GM19043 (cell line): ENCODE measurements at regions not wholly inside any gene's neighbourhood (a gene's known extent, or its start where the extent isn't known, plus 50 kb on each side); places are given as distances from the start of the nearest gene placed in this dataset.

Experiments
- ATAC-seq: cut with Tn5 transposase; IDR thresholded peaks from one replicate; pipeline ENCODE4 v1.9.1; 2021; ENCODE audit warnings: low read depth; ENCODE audit not compliant: unreplicated experiment

DNA sequence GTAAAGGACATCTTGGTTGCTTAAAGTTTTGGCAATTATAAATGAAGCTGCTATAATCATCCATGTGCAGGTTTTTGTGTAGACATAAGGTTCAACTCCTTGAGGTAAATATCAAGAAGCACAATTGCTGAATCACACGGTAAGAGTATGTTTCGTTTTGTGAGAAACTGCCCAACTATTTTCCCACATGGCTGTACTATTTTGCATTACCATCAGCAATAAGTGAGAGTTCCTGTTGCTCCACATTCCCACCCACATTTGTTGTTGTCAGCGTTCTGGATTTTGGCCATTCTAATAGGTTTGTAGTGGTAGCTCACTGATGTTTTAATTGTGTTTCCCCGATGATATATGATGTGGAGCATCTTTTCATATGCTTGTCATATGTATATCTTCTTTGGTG lies 118.5 kb upstream of the KCNMB2 start:
- no peak for ATAC-seq

DNA sequence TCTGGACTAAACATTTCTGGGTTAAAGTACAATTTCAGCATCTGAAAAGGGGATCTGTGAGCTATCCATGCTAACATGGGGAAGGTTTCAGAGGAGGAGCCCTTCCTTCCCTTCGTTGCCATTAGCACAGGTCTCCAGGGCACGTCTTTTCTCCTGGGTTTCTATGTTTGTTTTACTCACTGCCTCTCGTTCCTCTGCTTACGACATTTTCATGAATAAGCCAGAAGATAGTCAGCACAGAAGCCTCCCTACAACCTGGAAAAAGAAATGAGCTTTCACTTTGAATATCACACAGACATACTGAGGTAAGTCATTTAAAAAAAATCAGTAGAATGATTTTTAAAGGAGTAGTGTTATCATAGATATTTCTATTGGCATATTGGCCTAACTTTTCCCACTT lies 117.2 kb upstream of the KCNMB2 start:
- ATAC-seq, result no peak

GRCh38 chr3:178420033-178420432 lies 116.2 kb upstream of the KCNMB2 start:
- no peak for ATAC-seq

- no peak for ATAC-seq
Observed at GRCh38 chr3:178421069-178421468, 115.2 kb upstream of the KCNMB2 start.

DNA sequence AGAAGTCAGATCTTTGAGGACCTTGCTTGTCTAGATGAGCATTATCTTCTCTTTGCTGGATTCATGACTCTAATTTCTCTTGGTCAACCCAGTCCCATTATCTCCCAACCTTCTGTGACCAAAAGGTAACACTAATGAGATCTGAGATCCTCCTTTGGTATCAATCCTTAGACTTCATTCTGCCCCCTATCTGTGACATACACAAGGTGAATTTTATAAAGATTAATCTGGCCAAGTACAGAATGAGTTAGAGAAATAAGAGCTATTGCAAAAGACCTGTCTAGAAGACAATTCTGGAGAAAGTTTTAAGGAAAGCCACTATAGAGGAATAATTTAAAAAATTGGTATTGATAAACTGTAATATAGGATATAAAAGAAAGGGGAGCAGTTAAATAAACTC lies 113.8 kb upstream of the KCNMB2 start:
- ATAC-seq, result no peak

DNA sequence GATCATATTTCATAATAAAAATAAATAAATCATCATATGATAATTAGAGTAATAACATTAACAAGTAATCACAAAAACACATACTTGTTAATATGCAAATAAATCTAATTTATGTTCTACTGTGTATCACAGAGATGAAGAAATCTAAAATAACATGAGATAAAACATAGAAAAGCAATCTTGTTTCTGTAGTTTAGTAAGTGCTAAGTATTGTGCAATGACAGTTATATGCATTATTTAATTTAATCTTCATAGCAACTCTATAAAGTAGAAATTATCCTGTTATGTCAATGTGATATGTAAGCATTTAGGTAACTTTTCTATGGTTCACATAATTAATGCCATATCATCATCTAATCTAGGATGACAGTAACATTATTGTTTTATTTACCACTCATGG lies 108.2 kb upstream of the KCNMB2 start:
- no peak for ATAC-seq

- ATAC-seq, result no peak
Observed at GRCh38 chr3:178434206-178434805, 101.9 kb upstream of the KCNMB2 start.

- ATAC-seq, result no peak
Observed at GRCh38 chr3:178435575-178435974, 100.7 kb upstream of the KCNMB2 start.

DNA sequence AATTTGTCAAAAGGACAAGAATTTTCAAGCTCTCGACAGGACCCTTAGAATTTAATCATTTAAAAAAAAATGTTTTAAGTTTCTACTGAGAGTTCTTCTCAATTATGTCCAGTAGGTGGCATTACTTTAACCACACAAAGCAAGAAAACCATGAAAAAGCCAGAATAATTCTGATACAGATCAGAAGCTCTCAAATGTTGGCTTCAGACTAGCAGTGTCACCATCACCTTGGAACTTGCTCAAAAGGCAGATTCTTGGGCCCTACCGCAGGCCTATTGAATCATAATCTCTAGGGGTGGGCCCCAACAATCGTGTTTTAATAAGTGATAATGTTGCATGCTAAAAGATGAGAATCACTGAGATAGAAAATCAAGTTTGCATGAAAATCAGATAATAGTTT lies 99.5 kb upstream of the KCNMB2 start:
- no peak for ATAC-seq

GRCh38 chr3:178437236-178437635 lies 99.0 kb upstream of the KCNMB2 start:
- ATAC-seq, result no peak

DNA sequence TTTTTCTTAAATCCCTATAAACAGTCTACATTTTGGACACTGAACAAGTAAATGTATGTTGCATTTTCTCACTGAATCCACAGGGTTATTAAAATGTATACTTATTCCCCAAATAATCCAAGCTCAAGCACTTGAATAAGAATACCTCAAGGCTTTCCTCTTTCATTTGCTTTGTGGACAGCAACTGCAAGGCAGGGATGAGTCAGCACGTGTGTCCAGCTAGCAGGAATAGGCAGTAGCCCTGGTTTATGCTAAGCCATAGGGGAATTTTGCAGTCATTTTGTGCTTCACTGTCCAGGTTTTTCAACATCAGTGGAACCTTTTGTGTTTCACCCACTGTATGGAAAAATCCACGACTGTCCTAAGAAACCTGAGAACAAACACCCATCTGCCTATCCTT lies 96.7 kb upstream of the KCNMB2 start:
- no peak for ATAC-seq

DNA sequence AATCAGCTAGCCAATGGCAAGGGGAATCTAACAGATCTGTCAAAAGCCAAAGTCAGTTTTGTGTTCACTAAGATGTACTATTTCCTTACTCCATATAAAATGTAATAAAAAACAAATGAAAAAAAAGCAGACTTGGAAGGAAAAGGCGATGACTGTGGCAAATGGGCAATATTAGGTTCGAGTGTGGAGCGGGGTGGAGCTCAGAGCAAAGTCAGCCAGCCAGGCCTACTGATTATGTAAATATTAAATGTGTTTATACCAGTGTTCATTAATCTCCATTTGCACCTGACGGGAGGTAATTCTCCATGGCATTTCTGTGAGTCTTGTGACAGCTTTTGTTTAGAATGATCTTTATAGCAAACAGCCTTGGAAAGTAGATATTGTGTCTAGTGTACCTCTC lies 96.2 kb upstream of the KCNMB2 start:
- ATAC-seq, result no peak

DNA sequence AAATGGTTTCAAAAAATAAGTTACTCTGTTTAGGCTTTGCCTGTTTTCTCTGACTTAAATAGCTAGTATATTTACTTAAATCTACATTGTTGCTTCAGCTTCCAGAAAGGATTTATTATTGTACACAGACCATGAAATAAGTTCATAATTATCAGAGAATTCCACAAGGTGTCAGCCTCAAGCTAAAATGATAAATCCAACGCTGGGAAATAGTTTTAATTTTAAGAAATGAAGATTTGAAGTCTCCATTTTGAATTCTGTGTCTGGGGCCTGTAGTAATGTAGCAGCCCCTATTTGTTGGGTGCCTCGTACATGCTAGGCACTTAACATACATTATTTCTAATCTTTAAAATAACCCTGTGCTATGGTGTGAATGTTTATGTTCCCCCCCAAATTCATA lies 92.6 kb upstream of the KCNMB2 start:
- no peak for ATAC-seq

DNA sequence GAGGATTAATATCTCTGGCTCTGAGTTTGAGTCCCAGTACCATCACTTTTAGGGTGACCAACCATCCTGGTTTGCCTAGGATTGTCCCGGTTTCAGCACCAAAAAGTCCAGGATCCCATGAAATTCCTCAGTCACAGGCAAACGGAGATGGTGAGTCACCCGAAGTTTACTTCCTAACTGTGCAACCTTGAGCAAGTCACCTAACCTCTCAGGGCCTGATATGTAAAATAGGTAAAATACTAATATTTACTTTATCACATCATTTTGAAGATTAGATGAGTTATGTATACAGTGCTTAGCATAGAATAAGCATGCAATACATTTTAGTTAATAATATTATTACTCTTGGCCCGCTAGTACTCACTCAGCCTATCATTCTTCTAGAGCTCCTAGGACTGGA lies 91.1 kb upstream of the KCNMB2 start:
- ATAC-seq, result no peak

DNA sequence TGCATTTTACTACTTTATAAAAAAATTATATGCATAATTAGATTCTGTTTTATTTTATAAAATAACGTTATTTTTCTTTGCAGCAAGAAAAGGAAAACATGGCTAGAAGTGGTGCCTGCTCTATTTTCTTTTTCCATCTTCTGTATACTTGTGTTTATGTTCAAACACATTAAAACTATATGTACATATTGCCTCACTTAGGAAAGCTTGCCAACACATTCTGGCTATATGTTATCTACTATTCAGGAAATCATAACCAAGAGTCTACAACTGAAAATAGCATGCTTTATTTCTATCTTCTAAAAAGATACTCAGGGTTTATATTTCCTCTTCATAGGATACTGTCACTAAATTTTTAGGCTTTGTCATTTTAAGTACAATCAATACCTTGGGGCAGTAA lies 90.2 kb upstream of the KCNMB2 start:
- no peak for ATAC-seq

DNA sequence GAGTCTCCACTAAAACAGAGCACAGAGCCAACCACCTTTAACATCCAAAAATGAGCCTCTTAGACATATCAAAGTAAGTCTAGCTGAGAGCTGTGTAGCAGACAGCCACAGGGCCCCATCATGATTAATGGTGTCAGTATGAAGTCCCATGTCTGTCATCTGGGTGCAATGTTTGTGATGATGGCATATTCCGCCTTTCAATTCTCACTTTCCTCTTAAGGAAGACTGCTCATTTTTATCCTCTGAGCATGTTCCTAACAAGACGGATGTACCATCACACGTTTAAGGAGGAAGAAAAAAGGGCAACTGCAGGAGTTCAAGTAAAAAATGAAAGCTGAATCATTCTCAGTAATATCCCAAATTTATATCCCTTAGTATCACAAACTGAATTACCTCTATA lies 85.8 kb upstream of the KCNMB2 start:
- no peak for ATAC-seq

- ATAC-seq, result no peak
Observed at GRCh38 chr3:178451799-178452198, 84.4 kb upstream of the KCNMB2 start.

DNA sequence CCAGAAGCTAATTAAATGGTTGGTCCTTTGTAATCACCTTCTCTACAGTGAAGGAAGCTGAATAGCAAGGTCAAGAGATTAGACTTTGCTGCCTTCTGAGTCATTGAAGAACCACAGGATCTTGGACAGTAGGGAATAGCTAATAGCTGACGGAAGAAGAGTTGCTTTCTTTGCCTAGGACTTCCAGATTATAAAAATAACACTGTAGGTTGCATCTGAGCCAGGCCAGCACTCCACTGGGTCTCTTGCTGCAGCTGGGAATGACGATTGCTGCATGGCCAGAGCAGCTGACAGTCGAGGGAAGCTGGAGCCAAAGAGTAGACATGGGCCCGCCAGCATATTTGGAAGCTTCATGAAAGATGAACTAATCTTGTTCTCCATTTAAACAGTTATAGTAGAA lies 81.5 kb upstream of the KCNMB2 start:
- ATAC-seq, result no peak

GRCh38 chr3:178455226-178455625 lies 81.0 kb upstream of the KCNMB2 start:
- ATAC-seq, result no peak

GRCh38 chr3:178455946-178456345 lies 80.3 kb upstream of the KCNMB2 start:
- no peak for ATAC-seq

DNA sequence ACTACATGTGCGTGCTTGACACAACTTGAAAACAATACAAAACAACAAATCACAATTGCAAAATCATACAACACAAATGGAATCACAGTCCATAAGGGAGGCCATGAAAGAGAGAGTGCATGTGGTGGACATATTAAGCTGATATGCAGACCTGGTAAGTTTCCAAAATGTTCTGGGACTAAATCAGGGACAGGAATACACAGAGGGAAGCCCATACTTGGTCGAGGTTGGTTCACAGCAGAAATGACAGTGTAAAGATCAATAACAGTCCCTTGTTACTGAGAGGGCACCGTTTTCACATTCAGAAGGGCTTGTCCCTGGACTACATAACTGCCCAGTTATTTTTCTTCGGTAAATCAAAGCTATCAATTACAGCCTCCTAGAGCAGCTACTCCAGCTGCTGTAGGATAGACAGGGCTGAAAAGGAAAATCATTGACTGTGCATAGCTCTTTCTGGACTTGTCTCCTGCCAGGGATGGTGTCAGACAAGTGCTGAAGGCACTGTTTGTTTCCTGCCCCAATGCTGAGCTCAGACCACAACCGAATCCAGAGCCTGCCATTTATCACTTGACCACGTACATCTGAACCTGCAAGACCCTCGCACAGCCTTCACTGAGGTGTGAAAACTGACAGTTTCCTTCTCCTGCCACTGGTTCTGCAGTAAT lies 79.5 kb upstream of the KCNMB2 start:
- ATAC-seq, result no peak

DNA sequence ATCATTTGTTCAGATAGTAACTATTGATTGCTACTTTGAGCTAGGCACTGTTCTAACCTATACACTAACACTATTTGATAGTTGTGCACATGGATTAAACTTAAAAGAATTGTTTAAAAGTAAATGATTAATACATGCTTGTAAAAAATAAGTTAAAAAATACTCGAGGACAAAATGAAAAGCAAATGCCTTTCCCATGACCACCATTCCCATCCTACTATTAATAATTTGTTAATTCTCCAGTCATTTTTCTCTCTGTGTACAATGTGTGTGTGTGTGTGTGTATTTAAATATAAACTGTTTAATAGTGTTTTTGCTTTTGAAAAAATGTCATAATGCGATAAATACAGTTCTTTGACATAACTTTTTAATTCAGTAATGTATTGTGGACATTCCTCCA lies 78.7 kb upstream of the KCNMB2 start:
- ATAC-seq, result no peak
